ENCODE measurements at regions not wholly inside any gene's neighbourhood (a gene's known extent, or its start where the extent isn't known, plus 50 kb on each side); places are given as distances from the start of the nearest gene placed in this dataset.

DNA sequence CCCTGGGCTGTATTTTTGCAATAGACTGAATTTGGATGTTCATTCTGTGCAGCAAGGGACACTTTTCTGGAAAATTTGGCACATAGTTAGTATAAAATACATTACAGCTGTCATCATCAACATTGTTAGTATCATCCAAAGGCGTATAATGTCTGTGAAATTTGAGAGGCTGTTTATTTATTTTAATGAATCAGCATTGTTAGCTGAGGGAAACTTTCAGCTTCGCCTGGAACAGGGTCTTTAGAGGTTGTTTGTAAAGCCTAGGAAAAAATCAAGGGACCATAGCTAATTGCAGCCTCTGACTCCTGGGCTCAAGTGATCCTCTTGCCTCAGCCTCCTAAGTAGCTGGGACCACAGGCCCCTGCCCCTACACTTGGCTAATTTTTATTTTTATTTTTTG lies 106.8 kb upstream of the USP24 start:
- 71 to 85% (median 77%) methylated on average over 2 of the region's 2 CpGs for WGBS, 5 donors
- H3K4me3 ChIP-seq, result no peak overlapping the region

DNA sequence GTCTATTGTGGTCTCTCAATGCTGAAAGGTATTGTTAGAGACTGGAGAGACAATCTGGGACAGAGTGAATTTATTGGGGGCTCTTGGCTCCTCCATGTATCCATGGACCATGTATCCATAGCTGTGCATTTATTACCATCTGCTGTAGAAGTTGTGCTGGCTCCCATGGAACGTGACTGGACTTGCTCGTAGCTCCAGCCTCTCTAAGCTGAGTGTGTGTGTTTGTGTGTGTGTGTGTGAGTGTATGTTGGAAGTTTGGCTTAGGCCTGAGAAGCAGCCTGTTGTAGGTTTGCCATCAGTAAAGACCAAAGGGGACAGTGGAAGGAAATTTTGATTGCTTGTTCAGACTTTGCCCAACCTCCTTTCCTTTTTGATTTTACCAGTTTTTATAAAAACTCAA lies 105.7 kb upstream of the USP24 start:
- H3K9me3 ChIP-seq, result no peaks in the 10 kb centered on the region
- intact Hi-C loops (cut with DNase I; ENCODE audit: low total_unique reads), result no loop called here
- no peaks in the 10 kb centered on the region for H3K27me3 ChIP-seq (replicated peaks in 1 of 7)
- H3K36me3 ChIP-seq, result no peaks in the 10 kb centered on the region
- no peak overlapping the region for H3K27ac ChIP-seq
- 89 to 100% (median 90%) methylated on average over 2 of the region's 2 CpGs for WGBS, 5 donors
- no peak overlapping the region for H3K4me3 ChIP-seq
- TF ChIP-seq POLR2A (IDR thresholded peaks at IDR 0.05) (no peak), POLR2AphosphoS5 (IDR thresholded peaks at IDR 0.05) (no peak)
- TF ChIP-seq, protein P1, sequence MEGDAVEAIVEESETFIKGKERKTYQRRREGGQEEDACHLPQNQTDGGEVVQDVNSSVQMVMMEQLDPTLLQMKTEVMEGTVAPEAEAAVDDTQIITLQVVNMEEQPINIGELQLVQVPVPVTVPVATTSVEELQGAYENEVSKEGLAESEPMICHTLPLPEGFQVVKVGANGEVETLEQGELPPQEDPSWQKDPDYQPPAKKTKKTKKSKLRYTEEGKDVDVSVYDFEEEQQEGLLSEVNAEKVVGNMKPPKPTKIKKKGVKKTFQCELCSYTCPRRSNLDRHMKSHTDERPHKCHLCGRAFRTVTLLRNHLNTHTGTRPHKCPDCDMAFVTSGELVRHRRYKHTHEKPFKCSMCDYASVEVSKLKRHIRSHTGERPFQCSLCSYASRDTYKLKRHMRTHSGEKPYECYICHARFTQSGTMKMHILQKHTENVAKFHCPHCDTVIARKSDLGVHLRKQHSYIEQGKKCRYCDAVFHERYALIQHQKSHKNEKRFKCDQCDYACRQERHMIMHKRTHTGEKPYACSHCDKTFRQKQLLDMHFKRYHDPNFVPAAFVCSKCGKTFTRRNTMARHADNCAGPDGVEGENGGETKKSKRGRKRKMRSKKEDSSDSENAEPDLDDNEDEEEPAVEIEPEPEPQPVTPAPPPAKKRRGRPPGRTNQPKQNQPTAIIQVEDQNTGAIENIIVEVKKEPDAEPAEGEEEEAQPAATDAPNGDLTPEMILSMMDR (IDR thresholded peaks at IDR 0.05 in 8 of 11, conservative IDR thresholded peaks at IDR 0.05 in 3 of 11), result no peak
- peaks cover 8 to 52% (median 26%) of the 10 kb centered on the region in 6 donors for H3K4me1 ChIP-seq
- DNase-seq, result no peak

More for the DNA sequence above, 106.8 kb upstream of the USP24 start:
- TF ChIP-seq POLR2AphosphoS5 (IDR thresholded peaks at IDR 0.05), result no peak
- TF ChIP-seq, protein P1 (IDR thresholded peaks at IDR 0.05 in 8 of 11, conservative IDR thresholded peaks at IDR 0.05 in 3 of 11), result no peak
- no peak for TF ChIP-seq POLR2A (IDR thresholded peaks at IDR 0.05)
- H3K36me3 ChIP-seq, result no peaks in the 10 kb centered on the region
- peaks cover 5 to 42% (median 17%) of the 10 kb centered on the region in 6 donors for H3K4me1 ChIP-seq
- intact Hi-C loops (cut with DNase I; ENCODE audit: low total_unique reads), result no loop called here
- no peaks in the 10 kb centered on the region for H3K27me3 ChIP-seq (replicated peaks in 1 of 7)
- H3K9me3 ChIP-seq, result no peaks in the 10 kb centered on the region
- no peak overlapping the region for H3K27ac ChIP-seq
- DNase-seq, result no peak

DNA sequence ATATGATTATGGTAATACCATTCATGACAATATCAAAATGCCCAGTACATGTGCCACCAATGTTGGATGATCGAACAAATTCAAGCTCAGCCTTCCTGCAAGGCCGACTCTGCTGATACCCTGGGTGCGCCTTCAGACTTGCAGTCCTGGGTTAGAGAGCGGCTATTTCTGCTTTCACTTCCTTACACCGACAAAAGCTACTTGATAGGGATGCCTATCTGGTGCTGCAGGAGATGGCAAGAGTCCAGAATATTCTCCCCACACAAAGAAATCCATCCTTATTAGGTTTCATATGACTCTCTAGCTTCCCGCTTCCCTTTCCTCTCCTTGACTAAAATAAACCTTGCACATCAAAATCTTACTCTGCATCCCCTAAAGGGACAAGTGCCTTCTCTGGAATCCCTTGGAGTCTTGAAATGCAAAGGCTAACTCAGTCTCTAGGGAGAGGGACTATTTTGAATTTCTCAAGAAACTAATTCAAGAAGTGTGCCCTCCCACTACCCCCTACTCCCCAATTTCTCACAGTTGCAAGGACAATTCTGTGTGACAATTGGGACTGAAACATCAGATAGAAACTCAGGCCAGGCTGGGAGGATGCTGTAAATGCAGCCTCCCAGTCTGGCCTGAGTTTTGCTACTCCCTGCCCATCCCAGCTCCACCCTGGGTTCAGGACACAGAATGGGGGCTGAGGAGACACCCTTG lies 103.1 kb upstream of the USP24 start:
- DNase-seq, result no peak
- WGBS, 5 donors, result 46 to 70% (median 53%) methylated on average over 6 of the region's 6 CpGs

DNA sequence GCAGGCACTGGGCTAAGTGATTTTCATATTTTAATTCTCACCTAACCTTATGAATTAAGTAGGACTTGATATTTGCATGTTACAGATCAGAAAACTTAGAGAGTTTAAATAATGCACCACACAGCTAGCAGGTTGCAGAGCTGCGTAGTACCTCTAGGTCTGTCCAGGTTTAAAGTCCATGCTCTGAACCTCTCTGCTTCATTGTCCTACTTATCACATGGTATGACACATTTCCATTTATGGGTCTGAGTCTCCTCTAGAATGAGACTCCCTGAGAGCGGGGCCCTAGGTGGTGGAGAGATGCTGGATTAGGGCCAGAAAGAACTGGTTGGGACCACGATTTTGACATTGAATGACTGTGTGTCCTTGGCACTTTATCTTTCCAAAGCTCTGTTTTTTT lies 102.5 kb upstream of the USP24 start:
- no peak for DNase-seq
- Histone ChIP-seq H3K9me3 (no peaks in the 10 kb centered on the region), H3K4me1 (peaks cover 8 to 59% (median 27%) of the 10 kb centered on the region in 6 donors), H3K27me3 (replicated peaks in 1 of 7) (no peaks in the 10 kb centered on the region), H3K27ac (peak overlapping the region in 5 of 8 donors; percentile 8 to 67 (median 55)), H3K4me3 (no peak overlapping the region), H3K36me3 (no peaks in the 10 kb centered on the region)
- 59 to 74% (median 62%) methylated on average over 3 of the region's 3 CpGs for WGBS, 5 donors
- intact Hi-C loops (cut with DNase I; ENCODE audit: low total_unique reads), result no loop called here
- TF ChIP-seq, protein P1 (IDR thresholded peaks at IDR 0.05 in 8 of 11, conservative IDR thresholded peaks at IDR 0.05 in 3 of 11), result no peak
- TF ChIP-seq POLR2A (IDR thresholded peaks at IDR 0.05) (no peak), POLR2AphosphoS5 (IDR thresholded peaks at IDR 0.05) (no peak)

More for the DNA sequence above, 103.1 kb upstream of the USP24 start:
- TF ChIP-seq POLR2AphosphoS5 (IDR thresholded peaks at IDR 0.05), result peak in 1 of 3 donors; percentile 16
- TF ChIP-seq, protein P1 (IDR thresholded peaks at IDR 0.05 in 8 of 11, conservative IDR thresholded peaks at IDR 0.05 in 3 of 11), result no peak
- no peak for TF ChIP-seq POLR2A (IDR thresholded peaks at IDR 0.05)
- Histone ChIP-seq H3K4me3 (no peak overlapping the region), H3K9me3 (no peaks in the 10 kb centered on the region), H3K27me3 (replicated peaks in 1 of 7) (no peaks in the 10 kb centered on the region), H3K4me1 (peaks cover 8 to 61% (median 29%) of the 10 kb centered on the region in 6 donors), H3K27ac (peak overlapping the region in 7 of 8 donors; percentile 3 to 67 (median 51)), H3K36me3 (no peaks in the 10 kb centered on the region)
- intact Hi-C loops (cut with DNase I; ENCODE audit: low total_unique reads), result no loop called here
